ENCODE measurements at regions not wholly inside any gene's neighbourhood (a gene's known extent, or its start where the extent isn't known, plus 50 kb on each side); places are given as distances from the start of the nearest gene placed in this dataset.

DNA sequence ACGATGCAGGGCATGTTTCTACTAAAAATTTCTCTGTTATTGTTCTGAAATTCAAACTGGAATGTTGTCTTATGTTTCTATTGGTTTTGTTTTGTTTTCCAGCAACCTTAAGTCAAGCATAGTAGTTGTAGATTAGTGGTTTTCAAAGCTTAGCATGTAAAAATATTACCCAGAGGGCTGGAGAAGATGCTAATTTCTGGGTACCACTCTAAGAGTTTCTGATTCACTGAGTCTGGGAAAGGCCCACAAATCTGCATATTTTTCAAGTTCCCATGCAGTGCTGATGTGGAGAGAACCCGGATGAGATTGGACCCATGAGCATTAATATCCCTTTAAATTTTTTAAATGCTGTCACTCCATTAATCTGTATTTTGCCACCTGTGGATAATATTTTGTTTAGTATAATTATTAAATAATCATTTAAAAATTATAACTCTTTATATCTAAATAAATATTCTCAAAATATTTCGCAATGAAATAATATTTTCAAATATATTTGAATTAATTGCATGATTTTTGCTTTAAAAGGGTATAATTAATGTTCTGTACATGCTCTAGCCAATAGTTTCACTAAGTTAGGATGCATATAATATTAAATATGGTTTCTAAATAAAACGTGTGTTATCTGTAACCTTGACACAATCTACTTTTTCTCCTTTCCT lies 1274.7 kb upstream of the CADM2 start:
- no peak for DNase-seq
- H3K27me3 ChIP-seq (ENCODE audit: low read length) = no peaks in the 10 kb centered on the region
- H3K27ac ChIP-seq (ENCODE audit: low read length) = no peak overlapping the region
- no peak overlapping the region for H3K4me2 ChIP-seq (ENCODE audit: low read depth, low read length, poor library complexity, severe bottlenecking)
- H3K4me1 ChIP-seq (ENCODE audit: low read length) = no peaks in the 10 kb centered on the region
- H2AFZ ChIP-seq (ENCODE audit: low read length) = no peak overlapping the region
- no peaks in the 10 kb centered on the region for H3K9me2 ChIP-seq (replicated peaks; ENCODE audit: insufficient read depth, low read length)
- H4K20me1 ChIP-seq (ENCODE audit: insufficient read depth, low read depth, low read length) = no peaks in the 10 kb centered on the region
- H3K9ac ChIP-seq (ENCODE audit: low read length) = no peak overlapping the region
- H3K36me3 ChIP-seq (ENCODE audit: insufficient read depth, low read length) = no peaks in the 10 kb centered on the region
- H3K4me3 ChIP-seq (ENCODE audit: low read length) = no peak overlapping the region
- no peaks in the 10 kb centered on the region for H3K79me2 ChIP-seq (ENCODE audit: low read length)
- H3K9me3 ChIP-seq (ENCODE audit: low read length) = peaks cover 8% of the 10 kb centered on the region; the same call in 1 of the 2 replicates

DNA sequence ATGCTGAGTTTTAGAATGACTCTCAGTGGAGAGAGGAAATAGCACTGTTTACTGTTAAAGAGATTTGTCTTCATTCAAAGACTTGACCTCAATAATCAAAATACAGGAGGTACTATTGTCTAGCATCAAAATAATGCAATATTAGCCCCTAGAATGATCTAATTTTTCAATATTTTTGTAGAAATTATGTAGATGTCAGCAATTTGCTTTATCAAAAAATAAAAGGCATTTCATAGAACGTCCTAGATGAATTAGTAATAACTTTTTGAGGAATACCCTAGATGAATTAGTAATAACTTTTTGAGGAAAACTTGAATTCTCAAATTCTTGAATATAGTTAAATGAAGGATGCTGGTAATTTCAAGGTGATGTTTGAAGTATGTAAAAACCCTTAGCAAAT lies 1252.1 kb upstream of the CADM2 start:
- Histone ChIP-seq H3K9ac (ENCODE audit: low read length) (no peak overlapping the region), H3K4me2 (ENCODE audit: low read depth, low read length, poor library complexity, severe bottlenecking) (no peak overlapping the region), H3K4me1 (ENCODE audit: low read length) (no peaks in the 10 kb centered on the region), H3K36me3 (ENCODE audit: insufficient read depth, low read length) (no peaks in the 10 kb centered on the region), H3K27me3 (ENCODE audit: low read length) (no peaks in the 10 kb centered on the region), H3K4me3 (ENCODE audit: low read length) (no peak overlapping the region), H4K20me1 (ENCODE audit: insufficient read depth, low read depth, low read length) (no peaks in the 10 kb centered on the region), H3K9me2 (replicated peaks; ENCODE audit: insufficient read depth, low read length) (no peaks in the 10 kb centered on the region), H3K9me3 (ENCODE audit: low read length) (peaks cover 23% of the 10 kb centered on the region), H2AFZ (ENCODE audit: low read length) (no peak overlapping the region), H3K79me2 (ENCODE audit: low read length) (no peaks in the 10 kb centered on the region), H3K27ac (ENCODE audit: low read length) (no peak overlapping the region)
- DNase-seq = no peak

DNA sequence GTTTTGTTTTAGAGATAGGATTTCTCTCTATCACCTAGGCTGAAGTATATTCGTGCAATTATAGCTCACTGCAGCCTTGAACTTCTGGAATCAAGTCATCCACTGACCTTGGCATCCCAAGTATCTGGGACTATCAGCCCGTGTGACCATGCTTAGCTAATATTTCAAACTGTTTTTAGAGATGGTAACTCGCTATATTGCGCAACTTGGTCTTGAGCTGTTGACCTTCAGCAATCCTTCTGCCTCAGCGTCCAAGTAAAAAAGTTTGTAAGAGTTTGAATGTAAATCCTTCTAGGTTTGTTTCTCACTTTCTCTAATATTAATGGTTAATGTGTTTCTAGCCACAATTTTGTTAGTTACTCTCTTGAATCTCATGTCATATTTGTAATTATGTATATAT lies 1243.5 kb upstream of the CADM2 start:
- DNase-seq = no peak
- Histone ChIP-seq H3K4me1 (ENCODE audit: low read length) (no peaks in the 10 kb centered on the region), H3K4me3 (ENCODE audit: low read length) (no peak overlapping the region), H3K9me2 (replicated peaks; ENCODE audit: insufficient read depth, low read length) (no peaks in the 10 kb centered on the region), H3K27me3 (ENCODE audit: low read length) (no peaks in the 10 kb centered on the region), H3K9me3 (ENCODE audit: low read length) (peaks cover 11% of the 10 kb centered on the region), H3K9ac (ENCODE audit: low read length) (no peak overlapping the region), H3K79me2 (ENCODE audit: low read length) (no peaks in the 10 kb centered on the region), H4K20me1 (ENCODE audit: insufficient read depth, low read depth, low read length) (no peaks in the 10 kb centered on the region), H2AFZ (ENCODE audit: low read length) (no peak overlapping the region), H3K4me2 (ENCODE audit: low read depth, low read length, poor library complexity, severe bottlenecking) (no peak overlapping the region), H3K36me3 (ENCODE audit: insufficient read depth, low read length) (no peaks in the 10 kb centered on the region), H3K27ac (ENCODE audit: low read length) (no peak overlapping the region)

DNA sequence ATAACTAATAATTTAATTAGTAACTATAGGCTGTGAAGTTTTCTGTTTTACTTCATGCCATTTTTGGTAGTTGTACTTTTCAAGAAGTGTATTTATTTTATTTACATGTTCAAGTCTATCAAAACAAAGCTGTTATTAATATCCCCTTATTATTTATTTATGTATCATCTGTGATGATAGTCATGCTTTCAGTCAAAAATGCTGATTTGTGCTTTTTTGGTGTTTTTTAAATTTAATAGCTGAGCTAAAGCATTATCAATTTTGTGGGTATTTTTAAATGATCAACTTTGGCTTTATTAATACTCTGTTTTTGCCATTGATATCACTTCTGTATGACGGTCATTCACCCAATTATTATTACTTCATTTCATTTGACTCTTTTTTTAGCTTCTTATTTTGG lies 1229.2 kb upstream of the CADM2 start:
- Histone ChIP-seq H3K4me1 (ENCODE audit: low read length) (no peaks in the 10 kb centered on the region), H3K9me2 (replicated peaks; ENCODE audit: insufficient read depth, low read length) (no peaks in the 10 kb centered on the region), H3K9ac (ENCODE audit: low read length) (no peak overlapping the region), H3K79me2 (ENCODE audit: low read length) (no peaks in the 10 kb centered on the region), H3K27me3 (ENCODE audit: low read length) (no peaks in the 10 kb centered on the region), H3K4me3 (ENCODE audit: low read length) (no peak overlapping the region), H3K4me2 (ENCODE audit: low read depth, low read length, poor library complexity, severe bottlenecking) (no peak overlapping the region), H3K9me3 (ENCODE audit: low read length) (peaks cover 18% of the 10 kb centered on the region), H2AFZ (ENCODE audit: low read length) (no peak overlapping the region), H4K20me1 (ENCODE audit: insufficient read depth, low read depth, low read length) (no peaks in the 10 kb centered on the region), H3K27ac (ENCODE audit: low read length) (no peak overlapping the region), H3K36me3 (ENCODE audit: insufficient read depth, low read length) (no peaks in the 10 kb centered on the region)
- DNase-seq = no peak

DNA sequence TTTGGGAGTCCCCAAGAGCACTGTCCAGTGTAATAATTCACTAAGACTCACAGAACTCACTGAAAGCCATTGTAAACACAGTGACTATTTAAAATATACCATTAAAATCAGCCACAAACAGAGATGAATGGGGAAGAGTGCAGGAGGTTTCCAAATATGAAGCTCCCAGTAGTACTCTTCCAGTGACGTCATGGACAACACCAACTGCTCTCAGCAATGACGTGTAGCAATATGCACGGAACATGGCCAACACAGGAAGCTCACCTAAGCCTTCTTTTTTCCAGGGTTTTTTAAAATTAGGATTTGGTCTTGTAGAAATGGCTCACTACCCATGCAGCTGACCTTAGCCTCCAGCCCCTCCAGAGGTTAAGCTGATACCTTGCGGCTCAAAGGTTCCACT lies 1224.1 kb upstream of the CADM2 start:
- Histone ChIP-seq H2AFZ (ENCODE audit: low read length) (no peak overlapping the region), H3K9me2 (replicated peaks; ENCODE audit: insufficient read depth, low read length) (no peaks in the 10 kb centered on the region), H3K9ac (ENCODE audit: low read length) (no peak overlapping the region), H4K20me1 (ENCODE audit: insufficient read depth, low read depth, low read length) (no peaks in the 10 kb centered on the region), H3K4me2 (ENCODE audit: low read depth, low read length, poor library complexity, severe bottlenecking) (no peak overlapping the region), H3K27ac (ENCODE audit: low read length) (no peak overlapping the region), H3K4me3 (ENCODE audit: low read length) (no peak overlapping the region), H3K9me3 (ENCODE audit: low read length) (peaks cover 14% of the 10 kb centered on the region), H3K4me1 (ENCODE audit: low read length) (no peaks in the 10 kb centered on the region), H3K36me3 (ENCODE audit: insufficient read depth, low read length) (no peaks in the 10 kb centered on the region), H3K27me3 (ENCODE audit: low read length) (no peaks in the 10 kb centered on the region), H3K79me2 (ENCODE audit: low read length) (no peaks in the 10 kb centered on the region)
- no peak for DNase-seq

DNA sequence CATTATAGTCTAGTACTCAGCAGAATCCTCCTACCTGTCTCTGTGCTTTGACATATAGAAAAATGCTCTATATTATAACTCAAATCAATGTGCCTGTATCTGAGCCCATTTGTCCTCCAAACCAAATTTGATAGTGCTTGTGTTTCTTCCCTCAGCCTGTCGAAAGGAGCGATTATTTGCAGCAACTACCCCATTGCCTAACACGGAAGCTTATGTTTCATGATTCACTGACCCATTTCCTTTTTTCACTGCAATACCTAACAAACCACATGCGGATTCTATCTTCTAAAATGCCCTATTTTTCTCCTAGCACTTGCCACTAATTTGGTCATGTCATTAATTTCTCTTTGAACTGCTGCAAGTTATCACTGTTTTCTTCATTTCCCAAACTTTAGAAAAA lies 1220.6 kb upstream of the CADM2 start:
- no peak overlapping the region for H3K9ac ChIP-seq (ENCODE audit: low read length)
- H3K27me3 ChIP-seq (ENCODE audit: low read length) = no peaks in the 10 kb centered on the region
- no peak overlapping the region for H2AFZ ChIP-seq (ENCODE audit: low read length)
- no peaks in the 10 kb centered on the region for H4K20me1 ChIP-seq (ENCODE audit: insufficient read depth, low read depth, low read length)
- H3K9me2 ChIP-seq (replicated peaks; ENCODE audit: insufficient read depth, low read length) = no peaks in the 10 kb centered on the region
- no peak overlapping the region for H3K4me2 ChIP-seq (ENCODE audit: low read depth, low read length, poor library complexity, severe bottlenecking)
- H3K27ac ChIP-seq (ENCODE audit: low read length) = no peak overlapping the region
- no peak for DNase-seq
- no peaks in the 10 kb centered on the region for H3K36me3 ChIP-seq (ENCODE audit: insufficient read depth, low read length)
- no peaks in the 10 kb centered on the region for H3K4me1 ChIP-seq (ENCODE audit: low read length)
- no peaks in the 10 kb centered on the region for H3K79me2 ChIP-seq (ENCODE audit: low read length)
- no peak overlapping the region for H3K4me3 ChIP-seq (ENCODE audit: low read length)
- H3K9me3 ChIP-seq (ENCODE audit: low read length) = peaks cover 23% of the 10 kb centered on the region

DNA sequence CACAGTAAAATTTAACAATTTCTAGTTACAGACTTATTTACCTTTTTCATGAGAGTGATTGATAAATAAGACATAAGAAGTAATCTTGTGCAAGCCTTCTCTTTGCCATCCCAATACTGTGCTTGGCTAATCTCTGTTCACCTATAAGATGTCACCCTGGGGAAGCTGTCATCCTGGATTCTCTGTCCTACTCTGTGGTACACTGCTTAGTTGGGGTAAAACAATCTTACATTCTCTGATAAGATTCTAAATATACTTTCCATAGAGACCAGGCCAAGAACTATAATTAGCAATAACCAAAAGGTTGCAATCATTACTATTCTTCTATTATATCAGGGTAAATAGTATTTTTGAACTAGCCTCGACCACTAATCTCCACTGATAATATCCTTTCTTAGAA lies 1218.3 kb upstream of the CADM2 start:
- Histone ChIP-seq H4K20me1 (ENCODE audit: insufficient read depth, low read depth, low read length) (no peaks in the 10 kb centered on the region), H3K27ac (ENCODE audit: low read length) (no peak overlapping the region), H3K27me3 (ENCODE audit: low read length) (no peaks in the 10 kb centered on the region), H3K4me2 (ENCODE audit: low read depth, low read length, poor library complexity, severe bottlenecking) (no peak overlapping the region), H3K4me3 (ENCODE audit: low read length) (no peak overlapping the region), H2AFZ (ENCODE audit: low read length) (no peak overlapping the region), H3K4me1 (ENCODE audit: low read length) (no peaks in the 10 kb centered on the region), H3K9me3 (ENCODE audit: low read length) (peaks cover 32% of the 10 kb centered on the region), H3K9me2 (replicated peaks; ENCODE audit: insufficient read depth, low read length) (no peaks in the 10 kb centered on the region), H3K9ac (ENCODE audit: low read length) (no peak overlapping the region), H3K79me2 (ENCODE audit: low read length) (no peaks in the 10 kb centered on the region), H3K36me3 (ENCODE audit: insufficient read depth, low read length) (no peaks in the 10 kb centered on the region)
- DNase-seq = no peak

DNA sequence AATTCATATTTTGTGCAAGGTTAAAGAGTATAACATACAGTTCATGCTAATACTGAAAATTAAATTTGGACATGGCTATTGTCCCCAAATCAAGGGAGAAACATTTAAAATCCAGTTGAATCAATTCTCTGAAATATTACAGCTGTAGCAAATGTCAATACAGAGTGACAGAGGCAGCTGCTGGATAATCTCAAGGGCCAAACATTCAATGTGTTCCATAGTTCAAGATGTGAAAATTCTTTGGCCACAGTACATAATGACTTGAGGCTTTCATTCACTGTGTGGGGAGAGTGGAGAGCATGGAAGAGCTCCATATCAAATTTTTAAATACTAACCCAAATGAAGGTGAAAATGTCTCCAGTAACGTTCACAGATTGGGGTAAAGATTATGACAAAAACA lies 1192.8 kb upstream of the CADM2 start:
- Histone ChIP-seq H4K20me1 (ENCODE audit: insufficient read depth, low read depth, low read length) (no peaks in the 10 kb centered on the region), H3K9me3 (ENCODE audit: low read length) (peaks cover 24% of the 10 kb centered on the region; the same call in 1 of the 2 replicates), H2AFZ (ENCODE audit: low read length) (no peak overlapping the region), H3K4me3 (ENCODE audit: low read length) (no peak overlapping the region), H3K27ac (ENCODE audit: low read length) (no peak overlapping the region), H3K36me3 (ENCODE audit: insufficient read depth, low read length) (no peaks in the 10 kb centered on the region), H3K79me2 (ENCODE audit: low read length) (no peaks in the 10 kb centered on the region), H3K9me2 (replicated peaks; ENCODE audit: insufficient read depth, low read length) (no peaks in the 10 kb centered on the region), H3K4me2 (ENCODE audit: low read depth, low read length, poor library complexity, severe bottlenecking) (no peak overlapping the region), H3K27me3 (ENCODE audit: low read length) (no peaks in the 10 kb centered on the region), H3K4me1 (ENCODE audit: low read length) (no peaks in the 10 kb centered on the region), H3K9ac (ENCODE audit: low read length) (no peak overlapping the region)
- DNase-seq = no peak

Data from Karpas-422 (cell line).